SK-N-SH treated with all-trans-retinoic acid at 6 μM for 48 hours (cell line): ENCODE measurements at regions not wholly inside any gene's neighbourhood (a gene's known extent, or its start where the extent isn't known, plus 50 kb on each side); places are given as distances from the start of the nearest gene placed in this dataset.

Experiments
- ATAC-seq: fragments of 200-7000 bp; cut with Tn5 transposase; 3 replicates; pipeline ENCODE4 v1.9.1; 2020; ENCODE audit warnings: mild to moderate bottlenecking, moderate library complexity
- ARNTL ChIP-seq: fragments of 450-650 bp; formaldehyde crosslinking; IDR thresholded peaks from 2 replicates; pipeline ENCODE4 v1.5.0; 2020; ENCODE audit warnings: low read depth, mild to moderate bottlenecking, moderate library complexity, borderline replicate concordance
- BACH2 ChIP-seq: fragments of 250-450 bp; sonication (Bioruptor Pico); IDR thresholded peaks from 2 replicates; pipeline ENCODE4 v1.9.0; 2021; ENCODE audit warnings: mild to moderate bottlenecking, borderline replicate concordance
- CSDC2 ChIP-seq: fragments of 250-450 bp; sonication (Bioruptor Pico); IDR thresholded peaks from 2 replicates; pipeline ENCODE4 v1.5.0; 2020; ENCODE audit warnings: mild to moderate bottlenecking, moderate library complexity
- CSRNP3 ChIP-seq: fragments of 250-450 bp; sonication (Bioruptor Pico); IDR thresholded peaks from 2 replicates; pipeline ENCODE4 v1.5.1; 2021; ENCODE audit warnings: mild to moderate bottlenecking, moderate library complexity
- ESRRG ChIP-seq: fragments of 250-450 bp; sonication (Bioruptor Pico); IDR thresholded peaks from 2 replicates; pipeline ENCODE4 v1.6.1; 2021; ENCODE audit warnings: mild to moderate bottlenecking
- GLIS3 ChIP-seq: fragments of 250-450 bp; sonication (Bioruptor Pico); IDR thresholded peaks from 2 replicates; pipeline ENCODE4 v1.5.0; 2020; ENCODE audit warnings: mild to moderate bottlenecking, moderate library complexity
- ISL1 ChIP-seq: fragments of 250-450 bp; sonication (Bioruptor Pico); IDR thresholded peaks from 2 replicates; pipeline ENCODE4 v2.1.2; 2022; ENCODE audit warnings: mild to moderate bottlenecking, moderate library complexity
- OSR1 ChIP-seq: fragments of 250-450 bp; sonication (Bioruptor Pico); IDR thresholded peaks from 2 replicates; pipeline ENCODE4 v1.8.0; 2022; ENCODE audit warnings: moderate library complexity, mild to moderate bottlenecking, inconsistent platforms
- PATZ1 ChIP-seq: fragments of 250-450 bp; sonication (Bioruptor Pico); IDR thresholded peaks from 2 replicates; pipeline ENCODE4 v1.8.0; 2020; ENCODE audit warnings: mild to moderate bottlenecking, moderate library complexity, borderline replicate concordance
- POU6F1 ChIP-seq: fragments of 250-450 bp; sonication (Bioruptor Pico); IDR thresholded peaks from 2 replicates; pipeline ENCODE4 v1.8.0; 2021; ENCODE audit warnings: low read depth, mild to moderate bottlenecking, moderate library complexity, borderline replicate concordance
- PPARA ChIP-seq: fragments of 250-450 bp; sonication (Bioruptor Pico); IDR thresholded peaks from 2 replicates; pipeline ENCODE4 v1.5.0; 2020; ENCODE audit warnings: mild to moderate bottlenecking, borderline replicate concordance
- RARB ChIP-seq: fragments of 250-450 bp; sonication (Bioruptor Pico); IDR thresholded peaks from 2 replicates; pipeline ENCODE4 v1.8.0; 2021; ENCODE audit warnings: mild to moderate bottlenecking, moderate library complexity
- SNAI2 ChIP-seq: fragments of 250-450 bp; sonication (Bioruptor Pico); IDR thresholded peaks from 2 replicates; pipeline ENCODE4 v1.5.0; 2020; ENCODE audit warnings: mild to moderate bottlenecking, moderate library complexity
- TCF4 ChIP-seq: fragments of 250-450 bp; sonication (Bioruptor Pico); IDR thresholded peaks from 2 replicates; pipeline ENCODE4 v1.8.0; 2021; ENCODE audit warnings: mild to moderate bottlenecking, moderate library complexity, borderline replicate concordance
- TOX ChIP-seq: fragments of 250-450 bp; sonication (Bioruptor Pico); IDR thresholded peaks from 2 replicates; pipeline ENCODE4 v1.8.0; 2021; ENCODE audit warnings: mild to moderate bottlenecking, moderate library complexity, borderline replicate concordance
- ZC3H10 ChIP-seq: fragments of 250-450 bp; sonication (Bioruptor Pico); IDR thresholded peaks from 2 replicates; pipeline ENCODE4 v1.5.1; 2021; ENCODE audit warnings: mild to moderate bottlenecking, moderate library complexity
- ZFP3 ChIP-seq: fragments of 250-450 bp; sonication (Bioruptor Pico); IDR thresholded peaks from 2 replicates; pipeline ENCODE4 v1.5.0; 2020; ENCODE audit warnings: mild to moderate bottlenecking, moderate library complexity
- ZFP30 ChIP-seq: fragments of 450-650 bp; formaldehyde crosslinking; IDR thresholded peaks from 2 replicates; pipeline ENCODE4 v1.5.0; 2022; ENCODE audit warnings: mild to moderate bottlenecking, moderate library complexity
- ZNF565 ChIP-seq: fragments of 450-650 bp; formaldehyde crosslinking; conservative IDR thresholded peaks from 2 replicates; pipeline ENCODE4 v1.5.0; 2020; ENCODE audit warnings: low read depth, mild to moderate bottlenecking, moderate library complexity
- ZNF70 ChIP-seq: fragments of 450-650 bp; formaldehyde crosslinking; IDR thresholded peaks from 2 replicates; pipeline ENCODE4 v1.5.0; 2020; ENCODE audit warnings: mild to moderate bottlenecking, moderate library complexity
- ZNF8 ChIP-seq: fragments of 450-650 bp; formaldehyde crosslinking; IDR thresholded peaks from 2 replicates; pipeline ENCODE4 v1.5.0; 2020; ENCODE audit warnings: mild to moderate bottlenecking, moderate library complexity
- TF ChIP-seq, protein P1 (sequence below): fragments of 250-450 bp; sonication (Bioruptor Pico); IDR thresholded peaks from 2 replicates; pipeline ENCODE4 v1.5.1; 2020; ENCODE audit warnings: low read depth, mild to moderate bottlenecking, moderate library complexity
- TF ChIP-seq, protein P2 (sequence below): fragments of 250-450 bp; sonication (Bioruptor Pico); IDR thresholded peaks from 2 replicates; pipeline ENCODE4 v1.5.0; 2020; ENCODE audit warnings: mild to moderate bottlenecking, moderate library complexity

DNA sequence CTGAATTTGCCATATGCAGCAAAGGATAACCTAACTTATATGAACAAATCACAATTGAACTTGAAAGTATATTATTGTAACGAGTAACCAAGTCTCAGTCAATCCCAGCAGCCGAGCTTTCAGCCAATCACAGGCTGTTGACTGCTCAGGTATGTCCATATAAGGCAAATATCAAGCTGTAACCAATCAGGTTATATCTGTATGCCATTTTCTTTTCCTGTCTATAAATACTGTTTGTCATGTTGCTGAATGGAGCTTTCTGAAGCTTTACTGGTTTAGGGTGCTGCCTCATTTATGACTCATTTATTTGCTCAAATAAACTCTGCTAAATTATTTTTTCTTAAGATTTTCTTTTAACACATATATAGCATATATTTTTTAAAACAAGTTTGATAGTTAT, 1059.5 kb downstream of the GALC start (continued):
- TF ChIP-seq PATZ1: no peak
- TF ChIP-seq, all 23 proteins: peak for 0

- TF ChIP-seq ZNF565 (CRISPR knock-in tag): no peak
- TF ChIP-seq TCF4: no peak
- no peak for TF ChIP-seq ZFP3 (CRISPR knock-in tag)
- no peak for TF ChIP-seq SNAI2 (CRISPR knock-in tag)
These were observed 1077.6 kb downstream of the GALC start for GRCh38 chr14:86915406-86915805.

GRCh38 chr14:86912709-86913108, 1080.3 kb downstream of the GALC start:
- TF ChIP-seq, protein P1, sequence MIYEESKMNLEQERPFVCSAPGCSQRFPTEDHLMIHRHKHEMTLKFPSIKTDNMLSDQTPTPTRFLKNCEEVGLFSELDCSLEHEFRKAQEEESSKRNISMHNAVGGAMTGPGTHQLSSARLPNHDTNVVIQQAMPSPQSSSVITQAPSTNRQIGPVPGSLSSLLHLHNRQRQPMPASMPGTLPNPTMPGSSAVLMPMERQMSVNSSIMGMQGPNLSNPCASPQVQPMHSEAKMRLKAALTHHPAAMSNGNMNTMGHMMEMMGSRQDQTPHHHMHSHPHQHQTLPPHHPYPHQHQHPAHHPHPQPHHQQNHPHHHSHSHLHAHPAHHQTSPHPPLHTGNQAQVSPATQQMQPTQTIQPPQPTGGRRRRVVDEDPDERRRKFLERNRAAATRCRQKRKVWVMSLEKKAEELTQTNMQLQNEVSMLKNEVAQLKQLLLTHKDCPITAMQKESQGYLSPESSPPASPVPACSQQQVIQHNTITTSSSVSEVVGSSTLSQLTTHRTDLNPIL (CRISPR knock-in tag): no peak
- no peak for TF ChIP-seq OSR1
- TF ChIP-seq CSRNP3 (CRISPR knock-in tag): no peak
- TF ChIP-seq ZNF565 (CRISPR knock-in tag): no peak
- no peak for TF ChIP-seq GLIS3 (CRISPR knock-in tag)
- TF ChIP-seq ZFP30 (CRISPR knock-in tag): no peak
- no peak for TF ChIP-seq RARB (CRISPR knock-in tag)
- no peak for TF ChIP-seq BACH2 (CRISPR knock-in tag)
- no peak for TF ChIP-seq PPARA (CRISPR knock-in tag)
- no peak for TF ChIP-seq SNAI2 (CRISPR knock-in tag)
- no peak for TF ChIP-seq ZFP3 (CRISPR knock-in tag)
- no peak for TF ChIP-seq CSDC2 (CRISPR knock-in tag)
- TF ChIP-seq TCF4: no peak
- TF ChIP-seq ZNF70 (CRISPR knock-in tag): no peak
- no peak for TF ChIP-seq ZNF8 (CRISPR knock-in tag)
- TF ChIP-seq ISL1 (CRISPR knock-in tag): no peak
- TF ChIP-seq ZC3H10 (CRISPR knock-in tag): no peak
- TF ChIP-seq ESRRG: no peak
- TF ChIP-seq, protein P2, sequence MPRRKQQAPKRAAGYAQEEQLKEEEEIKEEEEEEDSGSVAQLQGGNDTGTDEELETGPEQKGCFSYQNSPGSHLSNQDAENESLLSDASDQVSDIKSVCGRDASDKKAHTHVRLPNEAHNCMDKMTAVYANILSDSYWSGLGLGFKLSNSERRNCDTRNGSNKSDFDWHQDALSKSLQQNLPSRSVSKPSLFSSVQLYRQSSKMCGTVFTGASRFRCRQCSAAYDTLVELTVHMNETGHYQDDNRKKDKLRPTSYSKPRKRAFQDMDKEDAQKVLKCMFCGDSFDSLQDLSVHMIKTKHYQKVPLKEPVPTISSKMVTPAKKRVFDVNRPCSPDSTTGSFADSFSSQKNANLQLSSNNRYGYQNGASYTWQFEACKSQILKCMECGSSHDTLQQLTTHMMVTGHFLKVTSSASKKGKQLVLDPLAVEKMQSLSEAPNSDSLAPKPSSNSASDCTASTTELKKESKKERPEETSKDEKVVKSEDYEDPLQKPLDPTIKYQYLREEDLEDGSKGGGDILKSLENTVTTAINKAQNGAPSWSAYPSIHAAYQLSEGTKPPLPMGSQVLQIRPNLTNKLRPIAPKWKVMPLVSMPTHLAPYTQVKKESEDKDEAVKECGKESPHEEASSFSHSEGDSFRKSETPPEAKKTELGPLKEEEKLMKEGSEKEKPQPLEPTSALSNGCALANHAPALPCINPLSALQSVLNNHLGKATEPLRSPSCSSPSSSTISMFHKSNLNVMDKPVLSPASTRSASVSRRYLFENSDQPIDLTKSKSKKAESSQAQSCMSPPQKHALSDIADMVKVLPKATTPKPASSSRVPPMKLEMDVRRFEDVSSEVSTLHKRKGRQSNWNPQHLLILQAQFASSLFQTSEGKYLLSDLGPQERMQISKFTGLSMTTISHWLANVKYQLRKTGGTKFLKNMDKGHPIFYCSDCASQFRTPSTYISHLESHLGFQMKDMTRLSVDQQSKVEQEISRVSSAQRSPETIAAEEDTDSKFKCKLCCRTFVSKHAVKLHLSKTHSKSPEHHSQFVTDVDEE (CRISPR knock-in tag): no peak
- TF ChIP-seq ARNTL: no peak
- no peak for ATAC-seq

More at GRCh38 chr14:86915406-86915805, 1077.6 kb downstream of the GALC start:
- ATAC-seq: no peak

GRCh38 chr14:86911486-86911885, 1081.5 kb downstream of the GALC start:
- ATAC-seq: no peak
- TF ChIP-seq POU6F1 (CRISPR knock-in tag) (no peak), TOX (CRISPR knock-in tag) (no peak), ZNF8 (CRISPR knock-in tag) (no peak), TCF4 (no peak), ARNTL (no peak), PATZ1 (no peak), CSRNP3 (CRISPR knock-in tag) (no peak), ZFP30 (CRISPR knock-in tag) (no peak), ZFP3 (CRISPR knock-in tag) (no peak), ISL1 (CRISPR knock-in tag) (no peak), ZNF565 (CRISPR knock-in tag) (no peak), BACH2 (CRISPR knock-in tag) (no peak)
- TF ChIP-seq, protein P1 (CRISPR knock-in tag): no peak
